Tibial nerve (tissue), 3 donors: ENCODE measurements at regions not wholly inside any gene's neighbourhood (a gene's known extent, or its start where the extent isn't known, plus 50 kb on each side); places are given as distances from the start of the nearest gene placed in this dataset.

Experiments
- CTCF ChIP-seq, 5 experiments: fragments of 200-600 bp in 3 of 5; fragments of 450-650 bp in 2 of 5; sonication (generic) in 3 of 5; IDR thresholded peaks; one replicate each; pipeline ENCODE4 v1.5.1; 2016 to 2019; ENCODE audit warnings: antibody characterized with exemption in 5 of 5, mild to moderate bottlenecking in 3 of 5, moderate library complexity in 2 of 5
- POLR2A ChIP-seq, 2 donors: fragments of 450-650 bp; IDR thresholded peaks; one replicate each; pipeline ENCODE4 v1.6.1; 2017; ENCODE audit warnings: antibody characterized with exemption in 2 of 2, mild to moderate bottlenecking in 2 of 2, moderate library complexity in 2 of 2

GRCh38 chr5:81805086-81805485 is 54.2 kb upstream of the SSBP2 start:
- TF ChIP-seq CTCF (IDR thresholded peaks at IDR 0.05) (no peak), POLR2A (IDR thresholded peaks at IDR 0.05) (no peak)
